ENCODE measurements at regions not wholly inside any gene's neighbourhood (a gene's known extent, or its start where the extent isn't known, plus 50 kb on each side); places are given as distances from the start of the nearest gene placed in this dataset.
A peak's percentile ranks its signal among the peaks of the same experiment; 100 is the strongest.
"Not testable (repeated sequence)": the region's sequence is repeated elsewhere in the genome, so short reads cannot be mapped to it uniquely, and the experiment has no call there.

DNA sequence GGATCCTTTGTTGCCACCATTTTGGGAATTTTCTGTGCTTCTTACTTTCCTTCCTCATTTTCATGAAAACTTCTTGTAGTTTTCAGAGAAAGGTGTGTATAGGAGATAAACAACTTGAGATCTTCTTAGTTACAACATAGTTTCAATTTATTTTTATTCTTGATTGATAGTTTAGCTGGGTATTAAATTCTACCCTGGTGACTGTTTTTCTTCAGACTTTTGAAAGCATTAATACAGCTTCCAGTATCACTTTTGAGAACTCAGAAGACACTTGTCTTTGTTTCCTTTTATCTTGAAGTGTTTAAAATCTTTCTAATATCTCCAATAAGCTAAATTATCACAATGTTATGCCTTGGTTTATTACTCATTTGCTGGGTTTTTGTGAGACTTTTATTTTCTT is 167.5 kb upstream of the DPP10 start:
- FAIRE-seq: no peak

DNA sequence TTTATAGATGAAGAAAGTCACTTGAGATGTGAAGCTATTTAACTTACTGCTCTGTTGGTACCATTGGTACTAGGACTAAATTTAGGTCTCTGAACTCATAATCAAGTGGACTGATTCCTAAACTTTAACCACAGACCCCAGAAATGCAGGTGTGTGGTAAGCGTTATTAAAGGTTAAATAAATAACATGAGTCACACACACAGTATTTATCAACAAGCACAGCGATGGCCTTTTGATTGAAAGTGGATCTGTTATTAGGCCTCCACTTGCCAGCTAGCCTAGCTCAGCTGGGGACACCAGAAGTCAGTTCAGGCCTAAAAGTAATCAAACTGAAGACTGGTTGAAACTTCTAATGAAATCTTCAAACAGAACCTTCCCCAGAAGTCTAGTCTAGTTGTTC is 161.3 kb upstream of the DPP10 start:
- no peak for FAIRE-seq

DNA sequence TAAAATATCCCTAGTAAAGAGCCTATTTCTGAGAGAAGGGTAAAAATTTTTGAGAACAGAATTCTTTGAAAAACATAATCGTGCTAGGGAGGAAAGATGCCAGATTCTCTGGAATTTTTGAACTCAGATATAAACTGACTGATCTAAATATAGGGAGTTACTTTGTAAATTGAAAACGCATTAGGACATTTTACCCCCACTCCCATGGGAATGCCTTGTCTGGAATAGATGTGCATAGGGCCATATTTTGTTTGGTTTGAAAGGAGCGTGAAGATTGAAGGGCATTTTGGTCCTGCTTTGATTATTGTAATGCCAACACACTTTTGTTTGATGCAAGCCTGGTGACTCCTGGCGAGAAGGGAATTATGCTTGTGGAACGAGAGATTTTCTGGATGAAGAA is 158.7 kb upstream of the DPP10 start:
- FAIRE-seq: no peak

DNA sequence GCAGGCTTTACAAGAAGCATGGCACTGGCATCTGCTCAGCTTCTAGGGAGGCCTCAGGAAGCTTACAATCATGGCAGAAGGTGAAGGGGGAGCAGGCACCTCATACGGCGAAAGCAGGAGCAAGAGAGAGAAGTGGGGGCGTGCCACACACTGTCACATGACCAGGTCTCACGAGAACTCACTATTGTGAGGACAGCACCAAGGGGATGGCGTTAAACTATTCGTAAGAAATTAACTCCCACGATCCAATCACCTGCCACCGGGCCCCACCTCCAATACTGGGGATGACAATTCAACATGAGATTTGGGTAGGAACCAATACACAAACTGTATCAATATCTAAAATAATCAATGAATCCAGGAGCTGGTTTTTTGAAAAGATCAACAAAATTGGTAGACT is 156.0 kb upstream of the DPP10 start:
- FAIRE-seq: no peak

DNA sequence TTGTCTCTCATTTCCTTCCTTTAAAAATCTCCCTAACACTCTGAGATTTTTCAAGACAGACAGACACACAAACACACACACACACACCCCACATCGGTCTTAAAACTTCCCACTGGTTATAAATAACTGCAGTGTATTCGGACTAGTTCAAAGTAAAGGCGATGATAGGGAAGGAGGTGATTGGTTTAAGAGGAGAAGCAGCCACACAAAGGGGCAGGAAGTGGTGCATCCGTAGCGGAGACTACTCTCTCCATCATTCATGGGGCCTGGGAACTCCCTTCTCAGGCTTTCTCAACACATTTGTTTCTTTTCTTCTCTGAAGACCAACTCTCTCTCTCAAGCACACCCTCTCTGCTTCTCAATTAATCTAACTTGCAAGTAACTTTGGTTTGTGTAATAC is 149.1 kb upstream of the DPP10 start:
- FAIRE-seq: no peak

DNA sequence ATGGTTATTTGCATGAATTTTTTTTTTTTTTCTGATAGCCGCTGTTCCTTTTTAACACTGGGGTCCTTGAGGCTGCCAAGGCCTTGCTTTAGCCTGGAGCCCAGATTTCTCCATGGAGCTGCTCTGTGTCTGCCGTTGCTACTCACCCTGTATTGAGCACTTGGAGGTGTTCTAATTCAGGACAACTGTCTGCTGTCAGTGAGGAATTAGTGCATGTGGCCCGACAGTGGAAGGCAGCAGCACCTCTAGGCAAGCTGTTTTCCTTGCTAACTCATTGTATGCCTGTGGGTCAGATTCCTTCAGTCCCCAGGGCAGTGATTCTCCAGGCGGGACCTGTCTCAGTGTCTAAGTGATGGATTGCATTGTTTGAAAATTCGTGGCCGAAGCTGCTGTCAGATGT is 147.7 kb upstream of the DPP10 start:
- no peak for FAIRE-seq

DNA sequence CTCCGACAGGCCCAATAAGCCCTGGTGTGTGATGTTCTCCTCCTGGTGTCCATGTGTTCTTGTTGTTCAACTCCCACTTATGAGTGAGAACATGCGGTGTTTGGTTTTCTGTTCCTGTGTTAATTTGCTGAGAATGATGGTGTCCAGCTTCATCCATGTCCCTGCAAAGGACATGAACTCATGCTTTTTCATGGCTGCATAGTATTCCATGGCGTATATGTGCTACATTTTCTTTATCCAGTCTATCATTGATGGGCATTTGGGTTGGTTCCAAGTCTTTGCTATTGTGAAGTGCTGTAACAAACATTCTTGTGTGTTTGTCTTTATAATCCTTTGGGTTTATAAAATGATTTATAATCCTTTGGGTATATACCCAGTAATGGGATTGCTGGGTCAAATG is 142.1 kb upstream of the DPP10 start:
- FAIRE-seq: not testable (repeated sequence)

DNA sequence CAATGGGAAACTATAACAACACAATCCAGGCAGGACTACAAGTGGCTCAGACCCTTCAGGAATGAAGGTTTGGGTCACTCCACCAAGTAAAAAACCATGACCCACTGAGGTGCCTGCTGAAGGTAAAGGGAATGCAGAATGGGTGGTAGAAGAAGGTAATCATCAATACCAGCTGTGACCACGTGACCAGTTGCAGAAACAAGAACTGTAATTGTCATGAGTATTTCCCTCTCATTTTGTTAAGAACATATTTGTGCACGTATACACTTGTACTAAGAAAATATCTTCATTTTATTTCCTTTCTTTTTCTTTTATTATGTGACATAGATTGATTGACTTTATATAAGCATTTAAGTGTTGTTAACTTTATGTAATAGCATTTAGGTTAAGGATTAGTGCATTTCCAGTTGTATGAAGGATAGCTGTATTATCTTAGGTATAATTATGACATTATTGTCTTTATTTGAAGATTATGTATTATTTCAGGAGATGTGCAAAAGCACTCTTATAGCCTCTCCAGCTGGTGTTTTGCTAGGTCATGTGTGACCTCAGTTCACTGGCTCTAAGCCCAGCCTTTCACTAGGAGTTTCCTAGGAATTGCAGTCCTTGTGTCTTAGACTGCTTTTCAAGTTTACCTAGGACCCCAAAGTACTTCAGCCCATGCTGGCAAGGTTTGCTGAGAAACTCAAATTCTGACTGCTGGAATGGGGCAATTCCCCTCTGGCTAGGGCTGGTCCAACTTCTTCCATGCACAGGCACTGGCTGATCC is 125.7 kb upstream of the DPP10 start:
- FAIRE-seq: no peak

DNA sequence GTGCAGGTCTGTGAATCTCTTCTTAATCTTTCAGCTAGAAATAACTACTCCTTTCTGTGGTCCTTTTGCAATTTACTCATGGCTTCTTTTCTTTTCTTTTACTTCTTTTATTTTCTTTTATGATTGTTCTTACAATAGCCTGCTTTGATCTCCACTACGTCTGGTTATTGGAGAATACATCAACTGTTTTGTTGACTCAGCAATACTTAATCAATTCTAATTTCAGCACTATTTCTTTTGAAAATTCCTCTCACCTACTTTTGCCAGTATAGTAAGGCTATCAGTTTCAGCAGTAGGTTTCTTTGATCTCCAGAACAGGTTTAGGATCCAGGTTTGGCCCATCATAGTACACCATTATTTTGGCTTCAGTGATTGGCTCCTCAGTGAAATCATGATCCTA is 111.8 kb upstream of the DPP10 start:
- no peak for FAIRE-seq

DNA sequence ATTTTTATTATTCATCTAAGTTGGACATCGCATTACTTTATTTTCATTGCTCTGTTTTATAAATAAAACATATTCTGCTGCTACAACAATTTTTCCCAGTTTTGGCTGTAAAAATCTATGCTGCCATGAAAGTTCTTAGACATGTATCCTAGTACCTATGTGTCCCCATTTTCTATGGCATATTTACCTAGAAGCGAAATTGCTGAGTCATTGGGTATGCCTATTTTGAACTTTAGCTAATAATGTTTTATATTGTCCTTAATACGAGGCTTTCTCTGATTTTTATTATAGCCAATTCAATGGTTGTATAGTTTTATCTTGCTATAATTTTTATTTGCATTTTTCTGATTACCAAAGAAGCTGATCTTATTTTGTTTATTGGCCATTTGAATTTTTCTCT is 110.5 kb upstream of the DPP10 start:
- no peak for FAIRE-seq

DNA sequence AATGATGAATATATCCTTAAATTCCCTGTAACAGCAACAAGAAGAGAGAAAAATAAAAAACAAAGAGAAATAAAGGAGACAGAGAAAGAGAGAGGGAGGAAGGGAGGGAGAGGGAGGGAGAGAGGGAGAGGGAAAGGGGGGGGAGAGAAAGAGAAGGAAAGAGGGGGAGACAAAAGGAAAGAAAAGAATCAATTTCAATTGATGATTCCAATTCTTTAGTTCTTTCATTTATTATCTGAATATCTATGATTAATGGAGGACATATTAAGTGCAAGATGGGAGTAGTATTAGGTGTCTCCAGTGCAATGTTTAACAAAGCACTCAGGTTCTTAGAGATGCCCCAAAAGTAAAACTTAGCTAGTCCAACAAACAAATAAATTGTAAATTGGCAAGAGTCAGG is 97.2 kb upstream of the DPP10 start:
- no peak for FAIRE-seq

DNA sequence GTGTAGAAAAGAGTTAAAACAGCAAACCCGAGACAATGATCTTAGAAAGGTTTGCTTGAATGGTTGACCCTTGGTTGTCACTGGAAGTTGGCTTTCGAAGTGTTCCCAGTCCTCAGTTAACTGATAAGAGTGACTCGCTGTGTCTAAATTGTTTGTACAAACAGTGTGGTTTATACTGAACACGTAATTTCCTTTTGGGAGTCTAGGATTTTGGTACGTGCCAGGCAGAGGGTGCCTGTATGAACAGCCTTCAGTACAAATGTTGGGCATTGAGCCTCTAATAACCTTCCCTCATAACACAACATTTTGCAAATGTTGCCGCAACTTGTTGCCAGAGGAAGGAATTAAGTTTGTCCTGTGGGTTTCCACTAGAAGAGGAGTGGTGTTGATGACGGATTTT is 95.8 kb upstream of the DPP10 start:
- no peak for FAIRE-seq

DNA sequence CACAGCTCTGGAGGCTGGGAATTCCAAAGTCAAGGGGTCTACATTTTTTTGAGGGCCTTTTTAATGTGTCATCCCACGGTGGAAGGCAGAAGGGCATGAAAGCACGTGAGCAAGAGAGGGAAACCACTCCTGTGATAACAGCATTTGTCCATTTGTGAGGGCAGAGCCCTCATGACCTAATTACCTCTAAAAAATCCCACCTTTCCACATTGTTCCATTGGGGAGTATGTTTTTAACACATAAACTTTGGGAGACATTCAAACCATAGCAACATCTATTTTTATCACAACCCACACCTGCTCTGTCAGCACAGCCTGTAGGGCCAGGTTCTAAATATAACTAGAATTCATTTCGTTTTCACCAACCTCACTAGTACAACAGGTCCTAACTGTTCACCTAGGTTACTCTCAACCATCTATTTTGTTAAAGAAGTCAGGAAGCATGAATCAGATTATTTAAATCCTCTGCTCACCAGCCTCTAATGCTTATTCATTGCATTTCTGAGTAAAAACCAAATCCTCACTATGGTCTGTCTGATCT is 92.2 kb upstream of the DPP10 start:
- FAIRE-seq: no peak

DNA sequence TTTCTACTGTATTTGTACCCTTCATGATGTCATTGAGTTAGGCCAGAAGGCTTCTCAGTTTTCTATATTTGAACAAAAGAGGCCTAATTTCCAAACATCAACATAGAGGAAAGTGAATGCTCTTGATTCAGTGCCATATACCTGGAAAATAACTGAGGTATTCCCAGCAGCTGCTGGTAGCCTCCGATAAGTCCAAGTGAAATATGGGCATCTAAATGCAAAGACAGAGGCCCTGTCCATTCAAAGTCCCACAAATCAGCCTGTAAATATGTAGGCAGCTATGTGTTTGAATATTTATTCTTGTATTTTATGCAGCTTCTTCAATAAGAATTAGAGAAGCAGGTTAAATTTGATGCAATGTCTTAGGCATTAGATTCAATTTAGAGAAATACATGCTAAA is 89.5 kb upstream of the DPP10 start:
- FAIRE-seq: no peak

DNA sequence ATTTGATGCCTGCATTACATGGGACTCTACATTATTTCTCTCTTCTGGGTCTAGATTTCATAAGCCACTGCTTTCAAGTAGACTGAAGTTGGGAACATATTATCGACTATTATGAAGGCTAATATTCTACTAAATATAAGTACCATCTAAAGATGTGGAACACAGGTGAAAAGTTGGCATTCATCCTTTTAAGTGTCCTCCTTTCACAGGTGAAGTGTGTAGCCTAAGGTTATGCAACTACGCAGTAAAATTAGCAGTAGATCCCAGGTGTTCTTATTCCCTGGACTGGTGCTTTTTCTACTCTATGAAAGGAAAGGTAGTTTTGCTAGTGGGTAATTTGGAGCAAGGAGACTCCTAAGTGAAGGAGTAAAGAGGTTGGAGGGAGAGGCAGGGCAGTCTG is 88.2 kb upstream of the DPP10 start:
- no peak for FAIRE-seq

DNA sequence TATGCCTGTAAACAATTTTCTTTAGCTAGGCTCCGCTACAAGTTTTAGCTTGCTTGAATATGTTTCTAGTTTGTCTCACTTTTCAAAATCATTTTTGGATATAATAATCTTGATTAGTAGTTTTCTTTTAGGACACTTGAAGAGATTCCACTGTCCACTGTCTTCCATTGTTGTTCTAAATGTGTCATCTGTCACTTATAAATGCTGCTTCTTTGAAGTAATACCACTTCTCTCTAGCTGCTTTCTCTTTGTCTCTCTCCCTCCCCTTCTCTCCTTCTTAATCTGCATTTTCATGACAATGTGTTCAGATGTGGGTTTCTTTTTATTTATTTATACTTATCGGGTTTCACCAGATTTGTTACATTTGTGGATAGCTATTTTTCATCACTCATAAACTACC is 73.7 kb upstream of the DPP10 start:
- FAIRE-seq: no peak

DNA sequence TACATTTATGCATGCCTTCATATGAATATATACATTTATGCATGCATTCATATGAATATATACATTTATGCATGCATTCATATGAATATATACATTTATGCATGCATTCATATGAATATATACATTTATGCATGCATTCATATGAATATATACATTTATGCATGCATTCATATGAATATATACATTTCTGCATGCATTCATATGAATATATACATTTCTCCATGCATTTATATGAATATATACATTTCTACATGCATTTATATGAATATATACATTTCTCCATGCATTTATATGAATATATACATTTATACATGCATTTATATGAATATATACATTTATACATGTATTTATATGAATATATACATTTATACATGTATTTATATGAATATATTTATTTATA is 70.7 kb upstream of the DPP10 start:
- peak; percentile 49 for FAIRE-seq

DNA sequence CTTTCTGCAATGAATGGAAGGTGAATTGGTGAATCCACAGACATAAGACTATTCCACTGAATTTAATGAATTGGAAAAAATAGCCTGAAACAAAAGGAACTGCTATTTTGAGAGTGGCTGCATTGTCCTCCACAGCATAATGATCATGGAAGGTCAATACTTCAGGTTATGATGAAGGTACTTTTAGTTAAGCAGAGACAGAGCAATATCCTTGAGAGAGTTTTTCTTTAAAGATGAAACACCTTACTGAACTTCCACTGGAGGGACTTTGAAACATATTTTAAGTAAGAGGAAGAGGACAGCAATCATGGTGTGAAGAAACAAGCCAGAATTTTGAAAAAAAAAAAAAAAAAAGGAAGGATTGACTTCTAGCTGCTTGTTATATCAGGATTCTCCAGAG is 68.8 kb upstream of the DPP10 start:
- no peak for FAIRE-seq

DNA sequence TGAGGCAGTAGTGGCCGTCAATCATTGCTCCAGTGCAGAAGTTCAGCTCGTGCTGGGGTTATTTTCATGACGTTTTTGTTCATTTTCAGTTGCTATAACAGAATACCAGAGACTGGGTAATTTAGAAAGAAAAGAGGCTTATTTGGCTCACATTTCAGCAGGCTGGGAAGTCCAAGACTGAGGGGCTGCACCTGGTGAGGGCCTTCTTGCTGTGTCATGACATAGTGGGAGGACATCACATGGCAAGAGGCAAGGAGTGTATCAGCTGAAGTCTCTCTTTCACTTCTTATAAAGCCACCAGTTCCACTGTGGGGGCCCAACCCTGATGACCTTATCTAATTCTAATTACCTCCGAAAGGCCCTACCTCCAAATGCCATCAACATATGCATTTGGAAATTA is 58.0 kb upstream of the DPP10 start:
- no peak for FAIRE-seq

DNA sequence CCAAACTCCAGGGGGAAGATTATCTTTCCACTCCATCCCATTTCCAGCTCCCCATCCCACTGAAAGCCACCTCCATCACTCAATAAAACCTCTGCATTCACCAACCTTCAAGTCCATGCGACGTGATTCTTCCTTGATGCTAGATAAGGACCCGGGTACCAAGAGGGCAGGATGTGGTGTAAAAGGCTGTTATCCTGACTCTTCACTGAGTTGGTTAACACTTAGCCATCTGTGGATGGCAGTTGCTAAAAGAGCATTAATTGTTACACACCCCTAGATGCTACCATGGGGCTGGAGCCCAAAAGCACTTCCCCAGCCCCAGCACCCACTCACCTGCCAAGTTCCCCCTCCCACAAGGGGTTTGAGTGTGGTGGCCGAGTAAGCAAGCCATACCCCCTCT is 53.4 kb upstream of the DPP10 start:
- FAIRE-seq: no peak

Measured in islet of Langerhans (tissue), 1 donor.